IPS-18c (cell line): ENCODE measurements at regions not wholly inside any gene's neighbourhood (a gene's known extent, or its start where the extent isn't known, plus 50 kb on each side); places are given as distances from the start of the nearest gene placed in this dataset.
"Not testable (repeated sequence)": the region's sequence is repeated elsewhere in the genome, so short reads cannot be mapped to it uniquely, and the experiment has no call there.

ENCODE experiments used
- H3K4me3 ChIP-seq: 2 replicates; pipeline ENCODE4 v1.7.0; 2013; ENCODE audit warnings: low read depth, mild to moderate bottlenecking, low read length, moderate library complexity; ENCODE audit not compliant: insufficient read depth
- H3K9me3 ChIP-seq: one replicate; pipeline ENCODE4 v1.6.1; 2013; ENCODE audit warnings: mild to moderate bottlenecking, low read length, moderate library complexity; ENCODE audit not compliant: control insufficient read depth, insufficient read depth

- no peak overlapping the region for H3K4me3 ChIP-seq
Observed at GRCh38 chr10:7077880-7078279, 333.0 kb downstream of the SFMBT2 start.

DNA sequence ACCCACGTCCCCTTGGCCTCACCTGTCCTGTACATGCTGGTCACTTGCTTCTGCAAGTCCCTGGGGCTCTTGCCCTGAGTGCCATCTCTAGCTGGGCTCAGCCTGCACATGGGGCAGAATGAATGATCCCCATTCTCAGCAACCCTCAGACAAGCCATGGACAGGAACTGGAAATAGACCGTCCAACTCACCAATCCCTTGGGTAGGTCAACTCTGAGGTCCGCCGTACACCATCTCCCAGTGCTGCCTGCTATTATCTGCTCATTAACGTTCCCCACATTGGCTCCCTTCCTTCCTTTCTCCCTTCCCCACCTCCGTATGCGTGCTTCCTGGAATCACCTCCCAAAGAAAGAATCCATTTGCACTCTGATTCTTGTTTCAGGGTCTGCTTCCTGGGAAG lies 335.0 kb downstream of the SFMBT2 start:
- Histone ChIP-seq H3K4me3 (no peak overlapping the region), H3K9me3 (no peaks in the 10 kb centered on the region)

More at GRCh38 chr10:7077880-7078279, 333.0 kb downstream of the SFMBT2 start:
- H3K9me3 ChIP-seq: no peaks in the 10 kb centered on the region

- H3K9me3 ChIP-seq: no peaks in the 10 kb centered on the region
- no peak overlapping the region for H3K4me3 ChIP-seq
Observed at GRCh38 chr10:7075110-7075509, 335.7 kb downstream of the SFMBT2 start.

DNA sequence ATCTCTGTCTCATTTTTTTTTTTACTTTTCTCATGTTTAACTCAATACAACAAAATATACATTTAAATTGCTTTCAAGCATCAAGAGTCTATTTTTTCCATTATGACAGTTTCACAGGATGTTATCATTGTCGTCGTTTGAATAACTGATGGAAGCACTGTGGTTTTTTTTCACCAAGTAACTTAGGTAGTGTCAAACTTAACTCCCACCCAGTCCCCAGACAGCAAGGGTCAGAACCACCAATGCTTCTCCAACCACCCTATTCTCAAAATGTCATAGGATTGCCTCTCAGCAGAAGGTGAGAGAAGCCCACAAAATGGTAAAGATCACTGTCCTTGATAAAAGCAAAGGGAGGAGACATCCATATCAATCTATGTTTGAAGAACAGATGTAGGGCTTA lies 339.4 kb downstream of the SFMBT2 start:
- Histone ChIP-seq H3K4me3 (no peak overlapping the region), H3K9me3 (no peaks in the 10 kb centered on the region)

GRCh38 chr10:7070950-7071349 lies 339.9 kb downstream of the SFMBT2 start:
- Histone ChIP-seq H3K4me3 (no peak overlapping the region), H3K9me3 (no peaks in the 10 kb centered on the region)

DNA sequence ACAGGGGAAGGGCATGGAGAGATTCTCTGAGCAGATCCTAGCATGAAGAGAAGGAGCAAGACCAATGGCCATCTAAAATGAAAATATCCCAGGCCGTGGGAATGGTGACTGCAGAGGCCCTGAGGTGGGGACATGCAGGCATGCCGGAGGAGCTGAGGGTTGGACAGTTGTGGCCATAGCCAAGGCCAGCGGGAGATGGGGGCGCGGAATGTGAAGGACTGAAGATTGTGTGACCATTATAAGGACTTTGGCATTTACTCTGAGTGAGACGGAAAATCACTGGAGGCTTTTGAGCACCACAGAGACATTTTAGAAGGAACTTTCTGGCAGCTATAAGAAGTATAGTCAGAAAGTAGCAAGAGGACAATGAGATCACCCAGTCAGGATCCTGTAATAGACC lies 341.1 kb downstream of the SFMBT2 start:
- no peak overlapping the region for H3K4me3 ChIP-seq
- no peaks in the 10 kb centered on the region for H3K9me3 ChIP-seq

DNA sequence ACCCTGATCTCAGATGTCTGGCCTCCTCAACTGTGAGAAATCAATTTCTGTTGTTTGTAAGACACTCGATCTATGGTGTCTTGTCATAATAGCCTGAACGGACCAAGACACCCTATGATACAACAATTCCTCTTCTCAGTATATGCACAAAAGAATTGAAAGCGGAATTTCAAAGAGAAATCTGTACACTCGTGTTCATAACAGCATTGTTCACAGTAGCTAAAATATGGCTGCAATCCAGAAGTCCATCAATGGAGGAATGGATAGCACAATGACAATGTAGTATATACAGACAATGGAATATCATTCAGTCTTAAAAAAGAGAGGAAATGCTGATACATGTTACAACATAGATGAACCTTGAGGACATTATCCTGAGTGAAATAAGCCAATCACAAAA lies 354.6 kb downstream of the SFMBT2 start:
- no peaks in the 10 kb centered on the region for H3K9me3 ChIP-seq
- H3K4me3 ChIP-seq: no peak overlapping the region

- H3K9me3 ChIP-seq: no peaks in the 10 kb centered on the region
- no peak overlapping the region for H3K4me3 ChIP-seq
Observed at GRCh38 chr10:7054915-7055314, 355.9 kb downstream of the SFMBT2 start.

DNA sequence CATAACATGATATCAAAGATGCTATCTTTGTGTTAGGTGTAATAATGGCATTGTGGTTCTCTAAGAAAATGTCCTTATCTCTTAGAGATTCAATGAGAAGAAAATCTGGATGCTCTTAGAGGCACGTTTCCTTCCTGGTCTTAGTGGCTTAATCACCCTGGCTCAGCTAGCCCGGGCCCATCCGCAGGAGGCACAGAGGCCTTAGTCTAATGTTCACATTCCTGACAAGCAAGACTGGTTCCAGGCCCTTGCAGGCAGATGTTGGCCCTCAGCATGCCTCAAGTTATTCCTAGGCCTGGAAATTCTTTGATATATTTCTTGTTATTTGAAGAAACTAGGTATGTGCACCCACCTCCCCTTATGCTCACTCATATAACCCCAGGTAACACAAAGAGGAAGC lies 357.6 kb downstream of the SFMBT2 start:
- Histone ChIP-seq H3K4me3 (no peak overlapping the region), H3K9me3 (no peaks in the 10 kb centered on the region)

- not testable (repeated sequence) for H3K9me3 ChIP-seq, H3K4me3 ChIP-seq
Observed at GRCh38 chr10:7050024-7050423, 360.8 kb downstream of the SFMBT2 start.

DNA sequence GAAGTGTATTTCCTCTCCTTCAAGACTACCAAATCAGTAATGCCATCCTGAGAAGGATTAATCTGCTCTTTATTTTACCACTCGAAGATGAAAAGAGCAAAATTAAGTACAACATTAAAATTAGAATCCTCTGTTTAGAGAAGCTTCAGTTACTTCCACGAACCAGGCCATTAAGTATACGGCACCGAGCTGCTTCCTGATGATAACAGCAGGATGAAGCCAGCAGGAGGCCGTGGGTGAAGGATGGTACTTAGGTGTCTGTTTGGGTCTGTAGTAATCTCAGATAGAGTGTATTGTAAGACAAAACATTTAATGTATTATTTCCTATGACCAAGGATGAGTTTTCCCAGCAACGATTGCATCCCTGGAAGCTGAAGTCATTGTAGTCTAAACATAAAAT lies 362.8 kb downstream of the SFMBT2 start:
- H3K4me3 ChIP-seq: no peak overlapping the region
- no peaks in the 10 kb centered on the region for H3K9me3 ChIP-seq

DNA sequence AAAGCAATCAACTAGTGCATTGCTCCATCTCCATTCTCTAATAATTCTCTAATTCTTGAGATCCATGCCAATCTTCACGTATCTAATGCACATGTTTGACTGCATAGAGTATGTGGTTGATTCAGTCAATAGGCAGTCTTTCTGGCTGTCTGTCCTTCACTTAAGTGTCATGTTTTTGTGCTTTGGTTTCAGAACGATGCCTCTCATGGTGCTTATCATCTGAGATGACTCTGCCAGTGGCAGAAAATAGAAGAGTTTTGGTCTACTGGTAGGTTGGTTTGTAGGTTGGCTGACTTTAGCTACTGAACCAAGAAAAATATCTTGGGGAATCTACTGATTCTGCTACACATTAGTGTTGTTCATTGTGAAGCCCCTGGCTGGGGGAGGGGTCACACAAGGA lies 364.2 kb downstream of the SFMBT2 start:
- Histone ChIP-seq H3K9me3 (no peaks in the 10 kb centered on the region), H3K4me3 (no peak overlapping the region)

DNA sequence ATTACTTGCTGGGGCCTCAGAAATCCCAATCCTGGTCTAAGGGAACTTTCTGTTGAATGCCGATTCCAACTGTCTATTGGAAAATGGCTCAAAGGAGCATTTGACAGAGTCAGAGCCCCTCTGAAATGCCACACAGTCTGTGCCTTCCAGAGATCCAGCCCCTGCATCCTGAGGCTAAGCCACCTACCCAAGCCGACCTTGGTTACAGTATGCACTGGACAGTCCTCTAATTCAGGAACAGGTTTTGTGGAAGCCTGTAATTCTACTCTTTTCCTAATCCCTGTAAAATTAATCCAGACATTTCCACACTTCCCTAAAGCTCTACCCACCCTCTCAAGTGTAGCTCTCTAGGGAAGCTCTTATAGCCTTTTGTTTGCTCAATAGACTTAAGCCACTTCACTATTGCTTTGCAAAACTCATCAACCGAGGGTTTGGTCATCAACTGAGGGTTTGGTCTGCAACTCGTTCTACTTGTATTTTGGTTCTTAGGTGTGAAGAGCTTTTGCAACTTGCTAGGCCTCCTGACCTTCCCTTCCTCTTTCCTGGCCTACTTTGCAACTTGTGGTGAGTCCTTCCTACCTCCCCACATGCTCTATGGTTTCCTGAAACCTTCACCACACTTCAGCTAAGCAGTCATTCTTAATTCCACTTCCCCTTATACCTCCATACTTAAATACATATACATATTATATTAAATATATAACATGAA lies 364.8 kb downstream of the SFMBT2 start:
- Histone ChIP-seq H3K9me3 (no peaks in the 10 kb centered on the region), H3K4me3 (no peak overlapping the region)

GRCh38 chr10:7043055-7043653 lies 367.7 kb downstream of the SFMBT2 start:
- H3K4me3 ChIP-seq: no peak overlapping the region
- no peaks in the 10 kb centered on the region for H3K9me3 ChIP-seq

DNA sequence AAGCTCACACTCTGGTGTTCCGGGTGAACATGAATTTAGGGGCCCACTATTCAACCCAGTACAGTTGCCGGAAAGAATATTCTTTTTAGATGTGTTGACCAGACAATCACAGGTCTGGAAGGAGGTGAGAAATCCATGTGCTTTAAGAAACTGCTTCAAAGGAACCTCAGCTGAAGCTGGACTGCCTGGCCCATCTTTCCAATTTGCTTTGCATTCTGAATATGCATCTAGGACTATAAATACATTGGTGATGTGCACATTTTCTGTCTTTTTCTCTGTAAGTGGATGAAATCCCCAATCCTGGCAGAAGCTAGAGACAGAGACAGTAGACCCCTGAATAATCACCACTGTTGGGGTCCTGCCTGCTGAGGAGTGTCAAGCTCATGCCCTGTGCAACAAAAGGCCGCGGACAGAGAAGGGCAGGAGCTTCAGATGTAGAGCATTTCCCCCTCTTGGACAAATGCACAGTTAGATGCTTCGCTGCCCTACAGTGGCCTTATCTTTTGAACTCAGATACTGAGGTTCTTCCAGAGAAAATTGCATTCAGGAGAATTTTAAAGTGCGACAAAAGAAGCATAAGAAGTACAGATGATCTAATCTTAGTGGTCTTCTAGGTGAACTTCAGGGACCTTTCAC lies 368.3 kb downstream of the SFMBT2 start:
- no peak overlapping the region for H3K4me3 ChIP-seq
- no peaks in the 10 kb centered on the region for H3K9me3 ChIP-seq

GRCh38 chr10:7042000-7042399 lies 368.8 kb downstream of the SFMBT2 start:
- no peak overlapping the region for H3K4me3 ChIP-seq
- H3K9me3 ChIP-seq: no peaks in the 10 kb centered on the region

DNA sequence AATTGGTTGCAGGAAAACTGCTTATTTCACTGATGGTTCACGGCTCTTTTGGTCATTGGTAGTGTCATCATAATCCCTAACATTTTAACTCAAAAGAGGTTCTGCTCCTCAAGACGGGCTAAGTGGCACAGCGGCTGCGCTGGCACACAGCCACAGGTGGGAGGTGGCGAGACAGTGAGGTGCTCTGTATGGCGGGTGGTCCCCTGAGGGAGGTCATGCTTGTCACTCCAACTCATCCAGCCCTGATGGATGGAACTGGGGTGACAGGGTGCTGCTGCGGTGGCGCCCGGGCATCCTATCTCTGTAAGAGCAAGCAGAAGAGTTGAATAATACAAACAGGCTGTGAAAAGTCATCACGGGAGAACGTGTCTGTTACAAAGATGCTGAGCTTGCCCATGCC lies 370.2 kb downstream of the SFMBT2 start:
- Histone ChIP-seq H3K9me3 (no peaks in the 10 kb centered on the region), H3K4me3 (no peak overlapping the region)

DNA sequence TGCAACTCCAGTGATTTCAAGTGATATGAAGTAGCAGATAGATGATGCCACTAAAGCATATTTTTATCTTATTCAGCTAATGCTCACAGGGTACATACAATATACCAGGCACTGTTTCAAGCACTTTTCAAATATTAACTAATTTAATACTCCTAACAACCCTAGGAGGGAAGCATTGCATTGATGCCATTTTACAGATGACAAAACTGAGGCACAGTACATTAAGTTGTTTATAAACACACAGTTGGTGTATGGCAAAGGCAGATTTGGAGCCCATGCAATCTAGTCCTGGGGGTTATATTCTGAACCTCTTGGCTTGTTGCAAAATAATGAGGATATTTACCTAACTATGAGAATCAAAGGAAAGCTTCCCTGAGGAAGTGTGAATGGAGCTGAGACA lies 371.0 kb downstream of the SFMBT2 start:
- Histone ChIP-seq H3K4me3 (no peak overlapping the region), H3K9me3 (no peaks in the 10 kb centered on the region)
